ENCODE measurements at regions not wholly inside any gene's neighbourhood (a gene's known extent, or its start where the extent isn't known, plus 50 kb on each side); places are given as distances from the start of the nearest gene placed in this dataset.
"Not testable (repeated sequence)": the region's sequence is repeated elsewhere in the genome, so short reads cannot be mapped to it uniquely, and the experiment has no call there.

- Mint-ChIP-seq H3K27me3 (ENCODE audit: low read depth, poor library complexity) (peaks cover 3% of the 10 kb centered on the region), H3K27ac (no peak overlapping the region), H3K9me3 (peaks cover 18% of the 10 kb centered on the region), H3K4me3 (no peak overlapping the region), H3K36me3 (ENCODE audit: low read depth) (no peaks in the 10 kb centered on the region), H3K4me1 (no peaks in the 10 kb centered on the region)
- DNase-seq, result peak; percentile 33
- TF ChIP-seq, protein P1, sequence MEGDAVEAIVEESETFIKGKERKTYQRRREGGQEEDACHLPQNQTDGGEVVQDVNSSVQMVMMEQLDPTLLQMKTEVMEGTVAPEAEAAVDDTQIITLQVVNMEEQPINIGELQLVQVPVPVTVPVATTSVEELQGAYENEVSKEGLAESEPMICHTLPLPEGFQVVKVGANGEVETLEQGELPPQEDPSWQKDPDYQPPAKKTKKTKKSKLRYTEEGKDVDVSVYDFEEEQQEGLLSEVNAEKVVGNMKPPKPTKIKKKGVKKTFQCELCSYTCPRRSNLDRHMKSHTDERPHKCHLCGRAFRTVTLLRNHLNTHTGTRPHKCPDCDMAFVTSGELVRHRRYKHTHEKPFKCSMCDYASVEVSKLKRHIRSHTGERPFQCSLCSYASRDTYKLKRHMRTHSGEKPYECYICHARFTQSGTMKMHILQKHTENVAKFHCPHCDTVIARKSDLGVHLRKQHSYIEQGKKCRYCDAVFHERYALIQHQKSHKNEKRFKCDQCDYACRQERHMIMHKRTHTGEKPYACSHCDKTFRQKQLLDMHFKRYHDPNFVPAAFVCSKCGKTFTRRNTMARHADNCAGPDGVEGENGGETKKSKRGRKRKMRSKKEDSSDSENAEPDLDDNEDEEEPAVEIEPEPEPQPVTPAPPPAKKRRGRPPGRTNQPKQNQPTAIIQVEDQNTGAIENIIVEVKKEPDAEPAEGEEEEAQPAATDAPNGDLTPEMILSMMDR (IDR thresholded peaks at IDR 0.05), result peak; percentile 28
Observed at GRCh38 chrX:63275127-63275526, 76.0 kb downstream of the SPIN4 start.

DNA sequence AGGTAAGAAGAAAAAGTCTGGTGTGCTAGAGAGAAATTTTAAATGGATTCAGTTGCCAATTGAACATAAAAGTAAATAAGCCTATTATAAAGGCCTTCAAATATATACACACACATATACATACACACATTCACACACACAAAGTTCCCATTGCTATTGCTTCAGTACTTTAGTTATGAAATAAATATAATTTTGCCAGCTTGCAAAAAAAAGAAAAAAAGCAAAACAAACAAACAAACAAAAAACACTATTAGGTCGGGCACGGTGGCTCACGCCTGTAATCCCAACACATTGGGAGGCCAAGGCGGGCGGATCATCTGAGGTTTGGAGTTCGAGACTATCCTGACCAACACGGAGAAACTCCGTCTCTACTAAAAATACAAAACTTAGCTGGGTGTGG is 80.3 kb downstream of the SPIN4 start:
- peaks cover 3% of the 10 kb centered on the region for H3K27me3 Mint-ChIP-seq (ENCODE audit: low read depth, poor library complexity)
- no peaks in the 10 kb centered on the region for H3K4me1 Mint-ChIP-seq
- H3K27ac Mint-ChIP-seq, result no peak overlapping the region
- DNase-seq, result no peak
- peaks cover 40% of the 10 kb centered on the region for H3K9me3 Mint-ChIP-seq
- H3K36me3 Mint-ChIP-seq (ENCODE audit: low read depth), result no peaks in the 10 kb centered on the region
- no peak overlapping the region for H3K4me3 Mint-ChIP-seq
- TF ChIP-seq, protein P1 (IDR thresholded peaks at IDR 0.05), result no peak

DNA sequence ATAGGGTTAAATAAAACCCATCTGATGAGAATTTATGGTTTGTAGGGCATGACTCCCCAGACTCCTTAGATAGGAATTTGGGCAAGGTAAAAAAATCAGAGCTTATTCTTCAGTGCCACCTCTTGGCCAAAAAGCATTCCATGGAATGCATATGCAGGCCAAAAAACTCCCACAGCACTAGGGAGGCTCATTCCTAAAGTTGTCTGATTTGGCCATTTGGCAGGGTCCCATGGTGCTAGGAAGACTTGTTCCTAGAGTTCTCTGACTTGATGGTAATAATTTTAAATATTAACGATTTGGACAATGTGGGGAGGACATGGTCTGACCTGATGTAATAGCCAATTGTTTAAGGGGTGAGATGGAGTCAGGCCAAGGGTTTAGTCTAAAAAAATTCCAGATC is 93.0 kb downstream of the SPIN4 start:
- Mint-ChIP-seq H3K4me1 (no peaks in the 10 kb centered on the region), H3K4me3 (no peak overlapping the region), H3K27me3 (ENCODE audit: low read depth, poor library complexity) (no peaks in the 10 kb centered on the region), H3K9me3 (peaks cover 19% of the 10 kb centered on the region), H3K27ac (no peak overlapping the region), H3K36me3 (ENCODE audit: low read depth) (no peaks in the 10 kb centered on the region)
- TF ChIP-seq, protein P1 (IDR thresholded peaks at IDR 0.05), result no peak
- no peak for DNase-seq

GRCh38 chrX:63250253-63250868 is 100.8 kb downstream of the SPIN4 start:
- DNase-seq, result peak; percentile 35
- Mint-ChIP-seq H3K9me3 (peaks cover 14% of the 10 kb centered on the region), H3K4me3 (no peak overlapping the region), H3K27me3 (ENCODE audit: low read depth, poor library complexity) (no peaks in the 10 kb centered on the region), H3K27ac (no peak overlapping the region), H3K36me3 (ENCODE audit: low read depth) (no peaks in the 10 kb centered on the region), H3K4me1 (no peaks in the 10 kb centered on the region)
- TF ChIP-seq, protein P1 (IDR thresholded peaks at IDR 0.05), result peak; percentile 71

DNA sequence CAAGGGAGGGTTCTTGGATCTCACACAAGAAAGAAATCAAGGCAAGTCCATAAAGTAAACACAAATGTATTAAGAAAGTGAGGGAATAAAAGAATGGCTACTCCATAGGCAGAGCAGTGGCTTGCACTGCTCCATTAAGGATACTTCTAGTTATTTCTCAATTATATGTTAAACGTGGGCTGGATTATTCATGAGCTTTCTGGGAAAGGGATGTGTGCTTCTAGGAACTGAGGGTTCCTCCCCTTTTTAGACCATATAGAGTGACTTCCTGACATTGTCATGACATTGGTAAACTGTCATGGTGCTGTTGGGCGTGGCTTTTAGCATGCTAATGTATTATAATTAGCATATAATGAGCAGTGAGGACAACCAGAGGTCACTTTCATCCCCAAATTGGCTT is 108.4 kb downstream of the SPIN4 start:
- H3K27ac Mint-ChIP-seq; DNase-seq; H3K36me3 Mint-ChIP-seq (ENCODE audit: low read depth); H3K27me3 Mint-ChIP-seq (ENCODE audit: low read depth, poor library complexity); H3K9me3 Mint-ChIP-seq; H3K4me1 Mint-ChIP-seq; H3K4me3 Mint-ChIP-seq: not testable (repeated sequence)

- H3K4me1 Mint-ChIP-seq; H3K36me3 Mint-ChIP-seq (ENCODE audit: low read depth); H3K9me3 Mint-ChIP-seq; H3K27ac Mint-ChIP-seq; H3K4me3 Mint-ChIP-seq; H3K27me3 Mint-ChIP-seq (ENCODE audit: low read depth, poor library complexity); DNase-seq: not testable (repeated sequence)
Observed at GRCh38 chrX:63235963-63236362, 115.2 kb downstream of the SPIN4 start.

GRCh38 chrX:63233013-63233412 is 118.1 kb downstream of the SPIN4 start:
- H3K4me3 Mint-ChIP-seq; H3K9me3 Mint-ChIP-seq; H3K27ac Mint-ChIP-seq; H3K4me1 Mint-ChIP-seq; DNase-seq; H3K27me3 Mint-ChIP-seq (ENCODE audit: low read depth, poor library complexity); H3K36me3 Mint-ChIP-seq (ENCODE audit: low read depth): not testable (repeated sequence)

GRCh38 chrX:63218202-63218601 is 132.9 kb downstream of the SPIN4 start:
- not testable (repeated sequence) for H3K4me1 Mint-ChIP-seq; H3K27me3 Mint-ChIP-seq (ENCODE audit: low read depth, poor library complexity); H3K36me3 Mint-ChIP-seq (ENCODE audit: low read depth); H3K4me3 Mint-ChIP-seq; H3K9me3 Mint-ChIP-seq; H3K27ac Mint-ChIP-seq; DNase-seq

DNA sequence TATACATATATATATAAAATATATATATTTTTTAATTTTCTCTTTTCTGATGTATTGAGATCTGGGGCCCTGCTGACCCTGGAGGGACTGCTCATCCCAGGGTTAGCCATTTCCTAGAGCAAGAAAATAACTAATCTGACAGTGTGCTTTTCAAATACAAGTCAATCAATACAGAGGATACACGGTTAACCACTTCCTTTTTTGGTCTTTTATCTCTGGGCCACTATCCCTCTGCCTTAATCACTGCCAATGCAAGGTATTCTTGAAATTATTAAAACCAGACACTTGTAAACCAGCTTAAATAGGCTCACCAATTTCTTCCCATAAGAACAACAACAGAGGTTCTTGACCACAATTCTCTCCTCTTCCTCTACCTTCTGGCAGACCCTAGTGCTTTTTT is 133.6 kb downstream of the SPIN4 start:
- DNase-seq; H3K4me1 Mint-ChIP-seq; H3K27ac Mint-ChIP-seq; H3K4me3 Mint-ChIP-seq; H3K27me3 Mint-ChIP-seq (ENCODE audit: low read depth, poor library complexity); H3K36me3 Mint-ChIP-seq (ENCODE audit: low read depth); H3K9me3 Mint-ChIP-seq: not testable (repeated sequence)

DNA sequence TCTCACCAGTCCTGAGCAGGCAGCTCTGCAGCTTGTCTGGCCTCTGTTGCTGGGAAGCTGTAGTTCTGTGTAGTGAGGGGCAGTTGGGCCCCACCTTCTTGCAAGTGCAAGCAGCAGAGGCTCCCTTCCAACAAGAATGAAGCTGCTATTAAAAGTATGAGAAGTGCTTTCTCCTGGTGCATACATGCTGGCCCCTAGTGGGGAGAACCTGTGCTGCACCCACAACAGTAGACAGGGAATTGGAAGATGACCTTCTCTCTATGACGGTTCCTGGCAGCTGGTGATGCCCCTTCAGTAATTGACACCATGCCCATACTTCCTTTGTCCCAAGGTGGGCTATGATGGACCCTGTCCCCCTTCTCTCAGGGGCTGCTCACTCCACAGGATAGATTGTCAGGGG is 141.5 kb downstream of the SPIN4 start:
- not testable (repeated sequence) for H3K4me3 Mint-ChIP-seq

GRCh38 chrX:63209128-63209527 is 142.0 kb downstream of the SPIN4 start:
- not testable (repeated sequence) for H3K27me3 Mint-ChIP-seq (ENCODE audit: low read depth, poor library complexity); H3K4me1 Mint-ChIP-seq; H3K4me3 Mint-ChIP-seq; H3K27ac Mint-ChIP-seq; H3K9me3 Mint-ChIP-seq; H3K36me3 Mint-ChIP-seq (ENCODE audit: low read depth); DNase-seq

More for the DNA sequence above, 141.5 kb downstream of the SPIN4 start:
- not testable (repeated sequence) for H3K27ac Mint-ChIP-seq; H3K9me3 Mint-ChIP-seq; H3K4me1 Mint-ChIP-seq; H3K27me3 Mint-ChIP-seq (ENCODE audit: low read depth, poor library complexity); DNase-seq; H3K36me3 Mint-ChIP-seq (ENCODE audit: low read depth)

All from nephron progenitor cell (in vitro differentiated cells).